ENCODE measurements at regions not wholly inside any gene's neighbourhood (a gene's known extent, or its start where the extent isn't known, plus 50 kb on each side); places are given as distances from the start of the nearest gene placed in this dataset.
"Not testable (repeated sequence)": the region's sequence is repeated elsewhere in the genome, so short reads cannot be mapped to it uniquely, and the experiment has no call there.

- no peaks in the 10 kb centered on the region for H3K27me3 Mint-ChIP-seq (ENCODE audit: low read depth)
- peaks cover 16% of the 10 kb centered on the region for H3K4me1 Mint-ChIP-seq
- ATAC-seq (no peak), DNase-seq (ENCODE audit: low spot score) (no peak)
- TF ChIP-seq ZMAT4 (CRISPR knock-in tag; IDR thresholded peaks at IDR 0.05) (no peak), KAT7 (CRISPR knock-in tag; IDR thresholded peaks at IDR 0.05; ENCODE audit: borderline replicate concordance) (no peak), ZNF263 (CRISPR knock-in tag; IDR thresholded peaks at IDR 0.05; ENCODE audit: low read depth) (no peak), PREB (CRISPR knock-in tag; IDR thresholded peaks at IDR 0.05; ENCODE audit: borderline replicate concordance) (no peak), NFATC4 (CRISPR knock-in tag; IDR thresholded peaks at IDR 0.05) (no peak), ARID4B (CRISPR knock-in tag; IDR thresholded peaks at IDR 0.05; ENCODE audit: borderline replicate concordance) (no peak), OVOL2 (CRISPR knock-in tag; IDR thresholded peaks at IDR 0.05; ENCODE audit: borderline replicate concordance) (no peak), HMGA2 (CRISPR knock-in tag; IDR thresholded peaks at IDR 0.05) (no peak), PRDM15 (CRISPR knock-in tag; IDR thresholded peaks at IDR 0.05) (no peak), ATF2 (CRISPR knock-in tag; IDR thresholded peaks at IDR 0.05; ENCODE audit: borderline replicate concordance, low read depth) (no peak), GABPB1 (CRISPR knock-in tag; IDR thresholded peaks at IDR 0.05) (no peak), ERG (CRISPR knock-in tag; IDR thresholded peaks at IDR 0.05) (no peak), ZNF396 (CRISPR knock-in tag; IDR thresholded peaks at IDR 0.05; ENCODE audit: borderline replicate concordance) (no peak), ZNF425 (CRISPR knock-in tag; conservative IDR thresholded peaks at IDR 0.05) (no peak), ESRRA (CRISPR knock-in tag; IDR thresholded peaks at IDR 0.05; ENCODE audit: borderline replicate concordance) (no peak), ZNF512 (CRISPR knock-in tag; IDR thresholded peaks at IDR 0.05; ENCODE audit: borderline replicate concordance) (no peak)
- H3K36me3 Mint-ChIP-seq = peaks cover 4% of the 10 kb centered on the region
- POLR2A ChIA-PET = no interaction called here
- CTCF ChIA-PET = no interaction called here
- H3K9me3 Mint-ChIP-seq = 0 out of 2 replicates have a peak, but pooled peaks cover 12% of the 10 kb centered on the region
- no peak overlapping the region for H3K27ac Mint-ChIP-seq
- no peak overlapping the region for H3K4me3 Mint-ChIP-seq
These were observed 64.5 kb downstream of the ZC3H11B start for GRCh38 chr1:219548386-219548785.

GRCh38 chr1:219545756-219546155 is 67.1 kb downstream of the ZC3H11B start:
- Mint-ChIP-seq H3K4me1 (peaks cover 13% of the 10 kb centered on the region), H3K9me3 (0 out of 2 replicates have a peak, but pooled peaks cover 12% of the 10 kb centered on the region)
- H3K36me3 Mint-ChIP-seq; DNase-seq (ENCODE audit: low spot score); CTCF ChIA-PET; H3K27me3 Mint-ChIP-seq (ENCODE audit: low read depth); H3K27ac Mint-ChIP-seq; POLR2A ChIA-PET; ATAC-seq; H3K4me3 Mint-ChIP-seq: not testable (repeated sequence)
